ENCODE measurements at regions not wholly inside any gene's neighbourhood (a gene's known extent, or its start where the extent isn't known, plus 50 kb on each side); places are given as distances from the start of the nearest gene placed in this dataset.

GRCh38 chr3:88784925-88785324, 322.5 kb upstream of the EPHA3 start:
- intact Hi-C loops (cut with DNase I), result no loop called here
- H3K27ac ChIP-seq, result no peak overlapping the region
- no peak for DNase-seq
- H3K36me3 ChIP-seq, result no peaks in the 10 kb centered on the region
- no peak overlapping the region for H3K4me3 ChIP-seq
- no peak overlapping the region for H3K9ac ChIP-seq (ENCODE audit: low read depth in 2 of 2, low read length in 2 of 2)
- H3K4me1 ChIP-seq, result no peaks in the 10 kb centered on the region
- H3K9me3 ChIP-seq, result no peaks in the 10 kb centered on the region
- H3K27me3 ChIP-seq, result no peaks in the 10 kb centered on the region
- TF ChIP-seq CTCF (IDR thresholded peaks at IDR 0.05), result no peak

GRCh38 chr3:88785841-88786240, 321.6 kb upstream of the EPHA3 start:
- H3K36me3 ChIP-seq, result no peaks in the 10 kb centered on the region
- intact Hi-C loops (cut with DNase I), result no loop called here
- no peak overlapping the region for H3K9ac ChIP-seq (ENCODE audit: low read depth in 2 of 2, low read length in 2 of 2)
- H3K9me3 ChIP-seq, result no peaks in the 10 kb centered on the region
- no peak overlapping the region for H3K4me3 ChIP-seq
- TF ChIP-seq CTCF (IDR thresholded peaks at IDR 0.05), result no peak
- no peak overlapping the region for H3K27ac ChIP-seq
- no peak for DNase-seq
- H3K4me1 ChIP-seq, result no peaks in the 10 kb centered on the region
- no peaks in the 10 kb centered on the region for H3K27me3 ChIP-seq

GRCh38 chr3:88795503-88795902, 311.9 kb upstream of the EPHA3 start:
- TF ChIP-seq CTCF (IDR thresholded peaks at IDR 0.05), result no peak
- no peaks in the 10 kb centered on the region for H3K4me1 ChIP-seq
- intact Hi-C loops (cut with DNase I), result no loop called here

GRCh38 chr3:88807491-88808105, 299.8 kb upstream of the EPHA3 start:
- H3K9ac ChIP-seq (ENCODE audit: low read depth in 2 of 2, low read length in 2 of 2), result no peak overlapping the region
- H3K27ac ChIP-seq, result no peak overlapping the region
- intact Hi-C loops (cut with DNase I), result no loop called here
- no peaks in the 10 kb centered on the region for H3K9me3 ChIP-seq
- no peaks in the 10 kb centered on the region for H3K27me3 ChIP-seq
- H3K4me3 ChIP-seq, result no peak overlapping the region
- no peaks in the 10 kb centered on the region for H3K36me3 ChIP-seq
- H3K4me1 ChIP-seq, result no peaks in the 10 kb centered on the region
- no peak for TF ChIP-seq CTCF (IDR thresholded peaks at IDR 0.05)
- DNase-seq, result no peak

More at GRCh38 chr3:88795503-88795902, 311.9 kb upstream of the EPHA3 start:
- no peak for DNase-seq
- Histone ChIP-seq H3K9me3 (no peaks in the 10 kb centered on the region), H3K27me3 (no peaks in the 10 kb centered on the region), H3K4me3 (no peak overlapping the region), H3K36me3 (no peaks in the 10 kb centered on the region), H3K27ac (no peak overlapping the region), H3K9ac (ENCODE audit: low read depth in 2 of 2, low read length in 2 of 2) (no peak overlapping the region)

GRCh38 chr3:88809993-88810392, 297.4 kb upstream of the EPHA3 start:
- no peak for TF ChIP-seq CTCF (IDR thresholded peaks at IDR 0.05)
- DNase-seq, result no peak
- Histone ChIP-seq H3K9ac (ENCODE audit: low read depth in 2 of 2, low read length in 2 of 2) (no peak overlapping the region), H3K27me3 (no peaks in the 10 kb centered on the region), H3K9me3 (no peaks in the 10 kb centered on the region), H3K36me3 (no peaks in the 10 kb centered on the region), H3K4me1 (no peaks in the 10 kb centered on the region), H3K4me3 (no peak overlapping the region), H3K27ac (no peak overlapping the region)
- intact Hi-C loops (cut with DNase I), result no loop called here
